DND-41 (cell line): ENCODE measurements at regions not wholly inside any gene's neighbourhood (a gene's known extent, or its start where the extent isn't known, plus 50 kb on each side); places are given as distances from the start of the nearest gene placed in this dataset.
A peak's percentile ranks its signal among the peaks of the same experiment; 100 is the strongest.

Experiments used
- ATAC-seq: fragments of 200-7000 bp; cut with Tn5 transposase; 3 replicates; pipeline ENCODE4 v1.9.1; 2021; ENCODE audit warnings: low read depth; ENCODE audit not compliant: insufficient read depth
- DNase-seq: peaks from one replicate; pipeline ENCODE4 v3.0.0-alpha.2; 2020
- H2AFZ ChIP-seq: 2 replicates; pipeline ENCODE4 v1.6.0; 2012; ENCODE audit warnings: low read depth, low read length
- H3K27ac ChIP-seq: 2 replicates; pipeline ENCODE4 v1.5.1; 2012; ENCODE audit warnings: low read length, inconsistent platforms
- H3K27me3 ChIP-seq: fragments of 200-600 bp; sonication (generic); 2 replicates; pipeline ENCODE4 v1.6.0; 2012; ENCODE audit warnings: low read length, mild to moderate bottlenecking, inconsistent platforms; ENCODE audit not compliant: insufficient read depth, poor library complexity
- H3K36me3 ChIP-seq: 2 replicates; pipeline ENCODE4 v1.5.1; 2012; ENCODE audit warnings: low read length, inconsistent platforms; ENCODE audit not compliant: insufficient read depth
- H3K4me1 ChIP-seq: 2 replicates; pipeline ENCODE4 v1.5.1; 2012; ENCODE audit warnings: mild to moderate bottlenecking, low read length; ENCODE audit not compliant: insufficient read depth
- H3K4me2 ChIP-seq: 2 replicates; pipeline ENCODE4 v1.6.0; 2012; ENCODE audit warnings: mild to moderate bottlenecking, moderate library complexity, low read length, inconsistent platforms; ENCODE audit not compliant: insufficient read depth
- H3K4me3 ChIP-seq, 2 experiments: fragments of 200-600 bp in 1 of 2; shearing (Covaris generic) in 1 of 2; 2 replicates each; pipeline ENCODE4 v1.5.1; 2012 to 2016; ENCODE audit warnings: inconsistent platforms in 2 of 2, low read length in 2 of 2, mild to moderate bottlenecking in 2 of 2, low read depth in 1 of 2, moderate library complexity in 1 of 2
- H3K79me2 ChIP-seq: 2 replicates; pipeline ENCODE4 v1.6.0; 2012; ENCODE audit warnings: low read length, inconsistent platforms; ENCODE audit not compliant: insufficient read depth
- H3K9ac ChIP-seq: 2 replicates; pipeline ENCODE4 v1.6.0; 2012; ENCODE audit warnings: low read depth, mild to moderate bottlenecking, inconsistent platforms, low read length, moderate library complexity
- H3K9me3 ChIP-seq: 2 replicates; pipeline ENCODE4 v1.5.1; 2012; ENCODE audit warnings: low read length, moderate library complexity, mild to moderate bottlenecking, inconsistent platforms; ENCODE audit not compliant: insufficient read depth, severe bottlenecking
- H4K20me1 ChIP-seq: 2 replicates; pipeline ENCODE4 v1.6.0; 2012; ENCODE audit warnings: low read length; ENCODE audit not compliant: insufficient read depth
- CTCF ChIP-seq: IDR thresholded peaks from 2 replicates; pipeline ENCODE4 v1.5.1; 2012; ENCODE audit warnings: borderline replicate concordance, low read length, moderate library complexity, mild to moderate bottlenecking; ENCODE audit not compliant: poor library complexity, severe bottlenecking; ENCODE audit errors: extremely low read depth
- EZH2 ChIP-seq: IDR thresholded peaks from 3 replicates; pipeline ENCODE4 v1.6.1; 2012; ENCODE audit warnings: borderline replicate concordance, low read depth, mild to moderate bottlenecking, moderate library complexity, low read length, inconsistent platforms; ENCODE audit not compliant: severe bottlenecking

- Histone ChIP-seq H3K27me3 (no peaks in the 10 kb centered on the region), H3K27ac (peak overlapping the region; percentile 19; the same call in 1 of the 2 replicates), H4K20me1 (no peaks in the 10 kb centered on the region), H3K36me3 (no peaks in the 10 kb centered on the region), H3K4me1 (peaks cover 53% of the 10 kb centered on the region), H3K4me3 (no peak overlapping the region), H3K4me2 (no peak overlapping the region), H3K9ac (no peak overlapping the region), H3K79me2 (no peaks in the 10 kb centered on the region), H3K9me3 (no peaks in the 10 kb centered on the region), H2AFZ (0 out of 2 replicates have a peak overlapping the region, but pooled peaks have one; percentile 26)
- DNase-seq (no peak), ATAC-seq (no peak)
- TF ChIP-seq EZH2: no peak
- TF ChIP-seq CTCF: no peak
These were observed 401.5 kb upstream of the PIK3R1 start for GRCh38 chr5:67813877-67814539.

- Histone ChIP-seq H3K4me2 (peak overlapping the region; percentile 51), H3K4me3 (no peak overlapping the region), H3K4me1 (peaks cover 65% of the 10 kb centered on the region), H2AFZ (peak overlapping the region; percentile 58), H3K9ac (no peak overlapping the region; the same call in 1 of the 2 replicates), H3K27ac (peak overlapping the region; percentile 74), H3K79me2 (no peaks in the 10 kb centered on the region), H3K36me3 (no peaks in the 10 kb centered on the region), H4K20me1 (no peaks in the 10 kb centered on the region), H3K9me3 (no peaks in the 10 kb centered on the region), H3K27me3 (no peaks in the 10 kb centered on the region)
- ATAC-seq: peak; percentile 93
- TF ChIP-seq CTCF: no peak
- TF ChIP-seq EZH2: no peak
- peak; percentile 89 for DNase-seq
These were observed 406.0 kb upstream of the PIK3R1 start for GRCh38 chr5:67809589-67809988.

GRCh38 chr5:67808340-67808739 lies 407.2 kb upstream of the PIK3R1 start:
- Histone ChIP-seq H3K36me3 (no peaks in the 10 kb centered on the region), H3K9me3 (no peaks in the 10 kb centered on the region), H3K4me1 (peaks cover 60% of the 10 kb centered on the region), H3K27me3 (no peaks in the 10 kb centered on the region), H3K4me2 (no peak overlapping the region), H3K4me3 (no peak overlapping the region), H3K9ac (no peak overlapping the region), H4K20me1 (no peaks in the 10 kb centered on the region), H3K79me2 (no peaks in the 10 kb centered on the region), H3K27ac (no peak overlapping the region; the same call in 1 of the 2 replicates), H2AFZ (no peak overlapping the region)
- no peak for TF ChIP-seq EZH2
- TF ChIP-seq CTCF: no peak
- ATAC-seq: no peak
- no peak for DNase-seq
